HG03439 (cell line): ENCODE measurements at regions not wholly inside any gene's neighbourhood (a gene's known extent, or its start where the extent isn't known, plus 50 kb on each side); places are given as distances from the start of the nearest gene placed in this dataset.

Experiments used
- ATAC-seq: cut with Tn5 transposase; IDR thresholded peaks from one replicate; pipeline ENCODE4 v1.9.1; 2021; ENCODE audit warnings: mild to moderate bottlenecking, moderate library complexity; ENCODE audit not compliant: unreplicated experiment

DNA sequence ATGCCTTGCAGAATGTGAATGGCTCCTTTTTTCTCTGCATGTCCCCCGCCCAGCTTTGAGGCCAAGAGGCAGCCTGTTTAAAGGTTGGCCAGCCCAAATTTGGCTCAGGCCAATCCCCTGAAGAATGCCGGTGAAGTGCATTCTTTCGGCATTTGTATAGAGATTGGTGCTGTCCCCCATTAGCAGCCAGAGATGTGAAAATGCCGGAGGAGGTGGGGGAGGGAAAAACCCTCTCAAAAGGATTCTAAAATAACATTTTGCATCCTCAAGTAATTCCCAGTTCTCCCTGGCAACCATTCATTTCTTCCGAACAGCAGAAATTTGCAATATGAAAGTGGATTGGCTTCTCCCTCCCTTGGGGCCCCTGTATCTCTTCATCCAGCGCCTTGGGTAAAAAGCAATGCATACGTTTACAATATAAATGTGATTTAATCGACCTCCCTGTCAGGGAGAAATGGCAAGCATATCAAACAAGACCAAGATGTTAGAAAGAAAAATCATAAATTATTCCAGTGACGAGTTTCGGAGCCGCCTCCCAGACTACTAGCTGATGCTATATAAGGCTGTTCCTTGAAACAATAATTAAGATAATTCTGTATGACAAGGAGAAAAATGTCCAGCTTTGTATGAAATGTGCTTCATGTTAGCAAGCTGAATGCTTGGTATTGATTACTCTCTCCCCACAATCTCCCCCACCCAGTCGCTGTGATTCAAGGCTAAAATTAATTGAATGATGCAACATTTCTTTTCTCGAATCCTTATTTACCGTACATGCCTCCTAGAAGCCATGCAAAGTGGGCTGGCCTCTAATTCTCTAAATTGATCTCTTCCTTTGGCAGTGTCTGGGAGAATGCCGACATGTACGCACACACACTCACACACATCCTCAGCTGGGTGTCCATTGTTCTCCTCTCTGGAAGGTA, 323.7 kb downstream of the RPS24 start:
- ATAC-seq = no peak

DNA sequence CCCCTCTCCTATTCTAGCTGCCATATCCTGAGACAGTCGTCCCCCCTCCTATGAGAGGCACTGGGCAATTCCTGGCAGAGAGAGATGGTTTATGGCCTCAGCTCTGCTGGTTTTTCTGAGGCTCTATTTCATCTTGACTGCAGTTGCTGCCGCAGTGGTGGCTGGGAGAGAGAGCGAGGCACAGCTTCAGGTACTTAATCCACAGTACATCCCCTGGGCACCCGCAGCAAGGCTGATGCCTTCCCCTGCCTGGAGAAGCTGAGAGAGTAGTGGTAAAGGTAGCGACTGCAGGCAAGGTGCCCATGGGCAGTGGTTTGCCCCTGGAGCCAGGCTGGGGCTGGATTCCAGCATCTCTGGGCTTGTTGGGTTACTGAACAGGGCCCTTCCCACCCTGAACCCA, 324.7 kb downstream of the RPS24 start:
- no peak for ATAC-seq

DNA sequence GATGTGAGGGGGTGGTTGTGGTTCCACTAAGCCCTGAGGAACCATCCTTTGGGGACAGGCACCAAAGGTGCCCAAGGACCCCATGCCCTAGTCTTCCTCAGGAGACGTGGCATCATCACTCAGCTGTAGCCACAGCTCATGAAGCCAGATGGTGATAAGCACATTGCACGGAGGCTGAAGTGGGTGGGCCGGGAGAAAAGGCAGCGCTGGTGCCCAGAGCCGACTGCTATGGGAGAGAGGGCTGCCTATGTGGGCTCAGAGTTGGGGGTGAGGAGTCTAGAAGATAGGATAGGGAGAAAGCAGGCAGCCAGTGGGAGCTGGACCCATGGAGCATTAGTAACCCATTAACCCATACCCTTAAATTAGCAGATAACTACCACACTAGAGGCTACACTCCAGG, 325.3 kb downstream of the RPS24 start:
- no peak for ATAC-seq

DNA sequence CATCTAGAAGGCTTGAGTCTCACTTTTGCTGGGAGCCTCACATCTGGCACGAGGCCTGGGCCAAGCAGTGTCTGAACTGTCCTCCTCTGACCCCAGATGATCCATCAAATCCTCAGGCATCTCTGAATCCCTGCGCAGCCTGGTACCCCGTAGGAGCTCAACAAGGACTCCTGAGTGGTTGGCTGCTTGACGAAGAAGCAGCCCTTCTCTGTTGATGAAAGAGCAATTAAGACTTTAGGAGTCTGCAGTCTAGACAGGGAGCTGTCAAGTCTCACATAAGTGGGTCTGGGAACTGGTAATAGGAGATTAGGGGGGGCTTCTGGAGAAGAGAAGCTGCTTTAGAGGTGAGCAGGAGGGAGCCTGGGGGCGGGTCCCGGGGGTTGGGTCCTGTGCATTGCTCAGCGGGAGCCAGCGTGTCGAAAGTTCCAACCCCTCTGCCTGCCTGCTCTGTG, 326.0 kb downstream of the RPS24 start:
- no peak for ATAC-seq

DNA sequence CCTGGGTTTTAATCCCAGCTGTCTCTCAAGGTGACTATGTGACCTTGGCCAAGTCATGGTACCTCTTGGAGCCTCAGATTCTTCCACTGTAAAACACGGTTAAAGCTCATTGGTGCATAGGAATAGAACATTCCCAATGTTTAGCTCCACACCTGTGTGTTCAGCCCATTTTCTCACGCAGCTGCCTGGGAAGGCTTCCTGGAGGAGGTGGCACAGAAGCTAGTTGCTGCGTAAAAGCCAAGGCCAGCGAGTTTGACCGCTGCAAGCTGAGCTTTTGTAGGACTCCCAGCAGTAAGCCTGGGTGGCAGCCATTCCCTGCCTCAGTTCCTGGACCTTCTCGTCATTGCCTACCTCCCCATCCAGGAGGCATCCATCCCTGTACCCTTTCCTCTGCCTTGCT, 326.6 kb downstream of the RPS24 start:
- no peak for ATAC-seq

DNA sequence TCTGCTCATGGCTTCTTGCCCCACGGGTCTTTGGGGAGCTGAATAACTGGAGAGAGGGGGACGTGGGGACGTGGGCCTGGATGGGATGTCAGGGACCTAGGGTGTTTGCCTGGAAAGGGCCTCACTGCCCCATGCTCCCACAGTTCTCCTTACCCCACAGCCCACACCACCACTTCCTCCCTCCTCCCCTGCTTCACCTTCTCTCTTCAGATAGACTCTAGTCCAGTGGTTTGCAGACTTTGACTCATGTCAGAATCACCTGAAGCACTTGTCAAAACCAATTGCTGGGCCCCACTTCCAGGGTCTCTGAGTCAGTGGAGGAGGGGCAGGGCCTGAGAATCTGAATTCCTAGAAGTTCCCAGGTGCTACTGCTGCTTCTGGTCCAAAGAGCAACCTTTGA, 327.4 kb downstream of the RPS24 start:
- no peak for ATAC-seq

DNA sequence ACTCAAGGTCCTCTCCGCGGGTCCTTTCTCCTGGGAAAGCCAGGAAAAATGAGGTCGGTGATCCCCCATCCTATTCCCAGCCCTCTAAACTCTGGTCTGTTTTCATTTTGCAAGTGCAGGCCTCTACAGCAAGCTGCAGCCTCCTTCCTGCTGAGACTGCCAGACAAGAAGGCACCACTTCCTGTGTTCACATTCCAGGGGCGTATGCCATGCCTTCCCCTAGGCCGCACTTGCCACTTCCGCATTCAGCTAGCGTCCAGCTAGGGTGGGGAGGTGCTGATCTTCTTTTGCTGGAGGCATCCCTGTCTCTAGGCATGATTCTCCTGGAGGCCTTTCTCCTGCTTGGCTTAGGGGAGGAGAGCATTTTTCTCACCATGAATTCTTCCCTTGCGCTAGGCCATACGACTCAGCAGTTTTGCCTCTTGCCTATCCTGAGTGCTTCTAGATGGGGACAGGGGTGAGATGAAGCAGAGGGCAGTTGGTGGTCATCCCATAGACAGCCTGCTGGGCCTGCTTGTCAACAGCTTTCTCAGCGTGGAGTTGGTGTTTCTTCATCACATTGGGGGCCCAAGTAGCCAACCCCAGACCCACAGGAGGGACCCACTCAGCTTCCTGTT, 328.9 kb downstream of the RPS24 start:
- ATAC-seq = no peak

DNA sequence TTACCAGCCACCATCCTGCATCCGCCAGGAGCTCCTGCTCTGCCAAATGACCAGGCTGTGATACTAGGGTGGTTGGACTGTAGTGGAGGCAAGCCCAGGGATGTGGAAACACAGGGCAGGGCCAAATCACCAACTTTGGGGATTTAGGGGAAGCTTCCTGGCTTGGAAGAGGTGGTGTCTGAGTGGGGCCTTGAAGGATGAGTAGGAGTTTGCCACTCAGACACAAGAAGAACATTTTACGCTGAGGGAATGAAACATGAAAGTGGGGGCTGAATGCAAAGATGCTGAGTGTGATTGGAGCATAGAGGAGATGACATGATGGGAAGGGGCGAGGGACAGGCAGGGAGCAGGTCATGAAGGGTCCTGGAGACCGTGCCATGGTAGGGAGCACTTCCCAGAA, 329.5 kb downstream of the RPS24 start:
- ATAC-seq = no peak

DNA sequence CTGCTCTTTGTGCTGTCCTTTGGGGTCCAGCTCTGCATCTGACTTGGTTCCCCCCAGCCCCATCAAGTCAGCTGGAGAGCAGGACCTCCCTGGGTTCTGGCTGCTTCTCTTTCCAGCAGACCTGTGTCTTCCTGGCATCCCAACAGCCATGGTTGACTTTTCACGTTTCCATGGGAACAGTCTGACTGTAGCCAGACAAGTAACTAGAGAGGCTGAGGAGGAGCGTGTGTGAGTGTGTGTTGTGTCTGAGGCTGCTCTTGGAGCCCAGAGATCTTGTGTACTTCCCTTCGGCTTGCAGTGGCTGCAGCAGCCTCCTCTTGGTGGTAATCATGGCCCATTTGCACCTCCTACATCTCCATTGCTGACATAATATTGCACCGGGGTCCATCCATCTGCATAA, 332.0 kb downstream of the RPS24 start:
- no peak for ATAC-seq

DNA sequence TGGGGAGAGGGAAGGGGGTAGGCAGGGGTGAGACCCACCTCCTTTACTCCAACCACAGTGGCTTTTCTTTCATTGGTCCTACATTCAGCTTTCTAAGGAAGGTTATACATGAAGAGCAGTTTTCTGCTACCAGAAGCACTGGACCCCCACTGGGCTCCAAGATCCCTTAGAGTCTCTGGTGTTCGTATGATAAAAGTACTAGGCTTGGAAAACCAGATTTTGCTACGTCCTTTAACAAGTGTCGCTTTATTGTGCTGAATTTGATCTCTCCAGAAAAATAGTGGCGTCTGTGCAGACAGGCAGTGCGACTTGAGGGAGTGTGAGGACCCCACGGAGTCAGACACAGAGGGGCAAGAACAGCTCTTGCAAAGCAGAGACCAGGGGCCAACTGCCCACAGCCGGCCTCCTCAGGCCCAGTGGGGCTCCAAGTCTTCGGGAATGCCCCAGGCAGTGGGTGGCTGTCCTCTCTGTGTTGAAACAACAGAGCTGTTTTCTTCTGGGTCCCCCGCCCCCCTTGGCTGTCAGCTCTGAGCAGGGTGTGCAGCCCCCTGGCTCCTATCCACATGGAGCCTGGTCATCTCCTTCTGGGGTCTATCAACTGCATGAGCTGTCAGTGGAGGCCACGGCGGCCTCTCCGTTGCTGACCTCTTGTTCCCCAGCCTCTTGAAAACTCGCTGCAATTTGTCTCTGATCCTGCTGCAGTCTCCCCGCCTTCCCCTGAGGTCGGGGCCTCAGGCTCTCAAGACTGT, 333.2 kb downstream of the RPS24 start:
- no peak for ATAC-seq

DNA sequence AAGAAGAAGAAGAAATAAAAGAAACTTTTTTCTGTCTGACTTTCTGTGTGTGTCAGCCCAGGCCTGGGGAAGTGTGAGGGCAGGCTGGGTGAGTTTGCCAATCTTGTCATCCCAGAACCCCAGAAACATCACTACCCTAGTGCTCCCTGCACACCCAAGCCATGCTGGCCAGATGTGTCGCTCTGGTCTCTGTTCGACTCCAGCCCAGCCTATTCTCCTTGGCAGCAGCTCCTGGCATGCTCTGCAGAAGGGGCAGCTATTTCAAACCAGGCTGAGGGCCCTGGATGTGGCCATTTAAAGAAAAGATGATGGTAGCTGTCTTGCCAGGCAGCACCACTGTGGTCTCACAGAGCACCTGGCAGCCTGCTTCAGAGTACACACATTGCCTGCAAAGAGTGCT, 334.1 kb downstream of the RPS24 start:
- ATAC-seq = no peak

DNA sequence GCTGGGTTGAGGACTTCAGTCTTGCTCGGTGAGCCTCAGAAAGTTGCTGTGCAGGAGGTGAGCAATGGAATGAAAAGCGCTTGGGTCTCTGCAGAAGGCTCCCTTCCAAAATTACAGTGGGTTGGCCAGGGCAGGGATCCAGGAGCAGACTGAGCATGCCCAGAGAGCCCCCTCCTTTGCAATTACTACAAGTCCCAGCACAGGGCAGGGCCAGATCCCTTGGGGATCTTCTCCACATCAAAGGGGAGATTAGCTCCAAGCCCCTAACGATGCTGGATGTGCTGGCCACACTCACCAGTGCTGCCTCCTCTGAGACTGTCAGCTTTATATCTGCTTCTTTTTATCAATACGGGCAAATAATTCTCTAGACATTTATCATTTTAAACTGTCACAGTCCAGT, 337.5 kb downstream of the RPS24 start:
- ATAC-seq = no peak

DNA sequence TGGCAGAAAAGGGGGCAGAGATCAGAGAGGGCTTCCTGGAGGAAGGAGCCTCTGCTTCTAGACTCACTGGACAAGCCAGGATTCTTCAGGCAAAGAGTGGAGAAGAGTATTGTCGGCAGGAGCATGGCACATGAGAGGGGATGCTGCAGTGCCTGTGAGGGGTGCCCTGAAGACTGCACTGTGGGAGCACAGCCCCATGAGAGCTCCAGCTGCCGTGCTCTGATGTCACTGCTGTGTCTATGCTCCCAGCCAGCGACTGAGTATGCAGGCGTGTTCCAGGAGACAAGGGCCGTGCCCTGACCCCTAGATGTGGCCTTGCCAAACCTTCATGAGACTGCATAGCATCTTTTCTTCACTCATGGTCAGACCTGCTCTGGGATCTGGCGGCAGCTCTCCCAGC, 339.1 kb downstream of the RPS24 start:
- ATAC-seq = no peak

DNA sequence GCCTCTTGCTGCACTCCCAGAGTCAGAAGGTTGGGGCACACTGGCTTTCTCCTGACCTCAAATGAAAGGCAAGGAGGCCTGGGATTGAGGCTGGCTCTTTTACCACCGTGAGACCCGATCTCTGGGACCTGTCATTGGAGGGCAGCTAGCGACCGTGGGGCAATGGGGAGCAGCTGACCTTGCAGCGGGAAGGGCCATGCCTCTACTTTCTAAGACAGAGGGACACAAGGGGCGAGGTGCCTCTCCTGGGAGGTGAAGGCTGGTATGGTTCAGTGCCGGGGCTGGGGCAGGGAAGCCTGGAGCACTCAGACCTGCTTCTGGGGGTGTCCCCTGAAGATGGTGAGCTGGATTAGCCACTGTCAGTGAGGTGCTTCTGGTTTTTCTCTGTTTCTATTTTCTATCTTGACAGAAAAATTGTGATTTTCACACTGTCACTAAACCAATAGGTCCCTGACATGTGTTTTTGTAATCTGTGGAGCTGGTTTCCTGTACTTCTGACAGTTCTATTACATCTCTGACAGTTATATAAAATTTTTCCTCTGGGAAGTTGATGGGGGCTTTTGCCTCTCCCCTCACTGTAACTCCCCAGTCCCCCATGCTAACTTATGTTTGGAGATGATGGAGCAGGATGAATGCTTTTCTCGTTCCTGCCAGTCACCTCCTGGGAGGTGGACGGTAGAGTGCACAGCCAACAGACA, 340.8 kb downstream of the RPS24 start:
- ATAC-seq = no peak

DNA sequence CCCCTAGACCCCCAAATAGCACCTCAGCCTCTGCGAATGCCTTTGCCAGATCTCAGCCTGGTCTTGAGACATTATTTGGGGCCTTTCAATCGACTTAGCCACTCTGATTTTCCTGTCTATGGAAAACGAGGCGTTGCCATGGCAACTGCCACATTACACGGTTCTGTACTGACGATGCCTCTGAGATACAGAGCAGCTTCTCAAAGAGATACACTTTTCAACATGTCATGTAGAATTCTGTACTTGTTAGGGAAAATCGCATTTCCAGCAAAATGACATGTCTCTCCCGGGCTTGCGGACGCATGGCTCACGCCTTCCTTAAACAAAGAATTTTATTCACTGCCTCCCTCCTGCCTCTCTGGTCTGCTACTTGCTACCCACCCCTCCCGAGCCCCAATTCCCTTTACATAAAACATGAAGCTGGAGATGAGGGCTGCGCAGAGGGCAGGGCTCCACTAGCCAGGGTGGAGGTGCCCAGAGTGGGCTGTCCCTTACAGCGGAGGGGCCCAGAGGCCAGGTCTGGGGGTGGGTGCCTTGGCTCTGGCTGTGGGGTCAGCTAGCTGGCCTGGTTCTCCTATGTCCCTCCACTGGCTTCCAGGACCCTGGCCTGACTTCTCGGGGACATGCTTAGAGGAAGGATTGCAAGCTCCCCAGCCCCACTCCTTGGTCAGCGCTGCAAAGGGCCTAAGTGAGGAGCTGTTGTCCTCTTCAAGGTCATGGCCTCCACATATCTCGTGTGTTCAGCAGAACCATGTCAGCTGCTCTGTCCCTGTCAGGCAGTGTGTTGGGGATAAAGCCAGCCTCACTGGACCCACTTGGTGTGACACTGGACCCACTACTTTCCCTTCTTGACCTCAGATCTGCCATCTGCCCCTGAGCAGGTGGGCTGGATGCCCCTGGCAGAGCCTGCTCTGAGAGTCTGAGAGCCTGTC, 342.5 kb downstream of the RPS24 start:
- ATAC-seq = no peak

DNA sequence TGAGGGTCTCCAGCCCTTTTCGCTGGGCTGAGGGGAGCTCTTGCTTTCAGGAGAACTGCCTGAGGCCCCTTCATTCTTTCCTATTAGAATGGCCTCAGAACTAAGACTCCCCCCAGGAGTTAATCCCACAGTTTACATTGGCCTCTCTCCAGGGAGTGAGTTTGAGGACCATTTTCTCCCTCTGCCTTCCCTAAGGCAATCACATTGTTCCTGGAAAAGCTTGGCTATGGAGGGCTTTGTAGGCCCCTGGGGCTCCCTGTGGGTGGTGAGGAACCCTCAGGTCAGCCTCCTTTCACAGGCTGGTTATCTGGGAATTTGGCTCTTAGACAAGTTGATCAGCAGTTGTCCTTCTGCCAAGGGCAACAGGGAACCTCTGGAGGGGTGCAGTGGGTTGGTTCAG, 343.7 kb downstream of the RPS24 start:
- ATAC-seq = no peak

DNA sequence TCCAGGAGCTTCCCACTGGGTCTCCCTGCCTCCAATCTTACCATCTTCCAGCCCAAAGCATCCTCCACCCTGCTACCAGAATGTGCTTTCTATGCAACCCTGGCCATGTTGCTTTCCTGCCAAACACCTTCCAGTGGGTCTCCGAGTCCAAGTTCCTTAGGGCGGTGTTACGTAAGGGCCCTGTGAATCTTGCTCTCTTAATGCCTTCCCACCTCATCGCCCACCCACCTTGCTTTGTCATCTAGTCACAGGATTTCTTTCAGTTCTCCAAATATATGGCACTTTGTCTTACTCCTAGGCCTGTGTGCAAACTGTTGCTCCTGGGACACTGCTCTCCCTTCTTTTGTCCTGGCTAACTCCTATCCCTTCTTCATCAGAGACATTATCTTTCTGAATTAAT, 344.5 kb downstream of the RPS24 start:
- ATAC-seq = no peak

DNA sequence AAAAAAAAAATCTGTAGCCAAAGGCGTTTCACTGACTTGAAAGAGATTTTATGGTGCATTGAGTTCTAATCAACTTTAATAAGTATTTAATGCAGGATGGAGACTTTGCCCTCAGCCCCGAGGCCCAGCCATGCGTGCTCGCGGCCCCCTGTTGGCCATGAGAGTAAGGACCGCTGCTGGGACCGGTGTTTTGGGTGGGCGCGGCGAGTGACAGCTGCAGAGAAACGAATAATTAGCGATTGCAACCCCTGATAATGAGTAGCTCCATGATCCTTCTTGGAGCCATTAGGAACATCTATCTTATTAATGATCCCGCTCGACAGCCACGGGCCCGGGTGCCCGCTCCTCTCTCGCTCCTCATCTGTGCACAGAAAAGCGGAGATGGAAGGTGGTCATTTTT, 347.4 kb downstream of the RPS24 start:
- ATAC-seq = no peak

DNA sequence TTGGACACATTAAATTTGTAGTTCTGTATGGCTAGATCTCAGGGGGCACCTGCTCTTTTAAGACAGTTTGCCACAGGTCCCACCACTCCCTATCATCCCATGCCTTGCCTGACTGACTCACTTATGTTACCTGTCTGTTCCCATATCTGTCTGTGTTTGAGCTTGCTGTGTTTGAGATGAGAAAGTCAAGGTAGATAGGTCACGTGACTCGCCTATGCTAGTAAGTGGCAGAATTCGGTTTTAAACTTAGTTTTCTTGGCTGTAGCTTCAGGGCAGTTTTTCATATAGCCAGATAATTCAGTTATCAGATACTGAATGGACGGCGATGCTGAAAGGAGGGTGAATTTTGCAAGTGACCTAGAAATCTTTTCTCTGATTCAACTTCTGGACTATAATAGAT, 348.4 kb downstream of the RPS24 start:
- no peak for ATAC-seq

DNA sequence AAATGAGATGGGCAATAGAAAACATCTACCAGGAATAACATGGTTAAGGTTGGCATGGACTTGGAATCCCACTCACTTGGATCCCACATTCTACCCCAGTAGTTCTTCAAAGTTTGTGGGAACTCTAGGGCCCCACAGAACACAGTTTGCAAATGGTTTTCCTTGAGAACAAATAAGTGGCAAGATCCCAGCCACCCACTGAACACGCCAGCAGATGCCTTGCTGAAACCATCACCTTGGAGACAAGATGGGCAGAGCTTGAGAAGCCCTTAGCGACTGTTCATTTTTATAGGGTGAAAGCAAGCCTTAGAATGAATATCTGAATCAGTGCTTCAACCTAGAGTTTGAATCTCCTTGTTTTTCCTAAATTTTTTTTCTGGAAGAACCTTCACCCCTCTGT, 349.1 kb downstream of the RPS24 start:
- ATAC-seq = no peak
